ENCODE measurements at regions not wholly inside any gene's neighbourhood (a gene's known extent, or its start where the extent isn't known, plus 50 kb on each side); places are given as distances from the start of the nearest gene placed in this dataset.
"Not testable (repeated sequence)": the region's sequence is repeated elsewhere in the genome, so short reads cannot be mapped to it uniquely, and the experiment has no call there.

DNA sequence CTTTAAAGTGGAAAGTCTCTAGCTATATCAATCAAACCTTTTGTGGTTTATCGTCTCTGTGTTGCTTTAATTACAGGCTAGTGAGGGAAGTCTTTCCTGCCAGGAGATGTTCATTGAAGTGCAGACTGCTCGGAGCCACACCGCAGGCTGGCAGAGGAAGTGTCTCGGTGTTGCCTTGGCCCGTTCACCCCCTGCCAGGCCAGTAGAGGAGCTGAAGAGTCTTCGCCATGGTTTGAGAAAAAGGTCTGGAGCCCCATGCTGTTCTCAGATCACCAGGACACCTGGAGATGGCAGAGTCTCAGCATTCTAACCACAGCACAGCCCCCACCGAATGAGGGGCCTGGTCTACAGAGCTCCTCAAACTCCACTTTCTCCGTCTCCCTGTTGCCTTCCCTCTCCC is 275.9 kb upstream of the PLPP4 start:
- intact Hi-C loops (cut with DNase I): no loop called here
- no peak for DNase-seq

DNA sequence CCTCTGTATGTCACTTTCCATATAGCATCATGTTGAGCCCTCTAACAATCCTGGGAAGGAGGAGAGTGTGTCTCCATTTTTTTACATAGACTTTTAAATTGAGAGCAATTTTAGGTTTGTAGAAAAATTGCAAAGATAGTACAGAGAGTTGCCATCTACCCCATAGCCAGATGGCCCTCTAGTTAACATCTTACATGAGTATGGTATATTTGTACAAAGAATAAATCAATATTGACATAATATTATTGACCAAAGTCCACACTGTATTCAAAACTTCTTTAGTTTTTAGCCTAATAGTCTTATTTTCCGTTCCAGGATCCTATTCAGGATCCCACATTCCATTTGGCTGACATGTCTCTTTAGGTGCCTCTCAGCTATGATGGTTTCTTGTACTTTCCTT is 274.6 kb upstream of the PLPP4 start:
- intact Hi-C loops (cut with DNase I): no loop called here
- DNase-seq: no peak

DNA sequence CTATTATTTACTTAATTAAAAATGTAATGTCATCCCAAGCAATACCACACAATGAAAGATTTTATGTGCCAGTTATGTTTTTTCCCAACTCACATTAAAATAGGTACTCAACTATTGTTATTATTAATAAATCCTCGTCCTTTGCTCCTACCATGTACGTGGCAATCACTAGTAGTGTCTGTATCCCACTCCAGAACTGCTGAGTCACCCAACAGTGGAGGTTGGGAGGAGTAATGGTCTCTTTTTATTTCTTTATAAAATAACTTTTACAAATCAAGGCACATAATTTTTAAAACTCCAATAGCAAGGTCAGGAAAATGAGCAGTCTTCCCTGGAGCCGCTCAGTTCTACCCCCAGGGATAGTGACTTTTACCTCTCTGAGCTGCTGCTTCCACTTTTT is 273.5 kb upstream of the PLPP4 start:
- DNase-seq: no peak
- intact Hi-C loops (cut with DNase I): no loop called here

DNA sequence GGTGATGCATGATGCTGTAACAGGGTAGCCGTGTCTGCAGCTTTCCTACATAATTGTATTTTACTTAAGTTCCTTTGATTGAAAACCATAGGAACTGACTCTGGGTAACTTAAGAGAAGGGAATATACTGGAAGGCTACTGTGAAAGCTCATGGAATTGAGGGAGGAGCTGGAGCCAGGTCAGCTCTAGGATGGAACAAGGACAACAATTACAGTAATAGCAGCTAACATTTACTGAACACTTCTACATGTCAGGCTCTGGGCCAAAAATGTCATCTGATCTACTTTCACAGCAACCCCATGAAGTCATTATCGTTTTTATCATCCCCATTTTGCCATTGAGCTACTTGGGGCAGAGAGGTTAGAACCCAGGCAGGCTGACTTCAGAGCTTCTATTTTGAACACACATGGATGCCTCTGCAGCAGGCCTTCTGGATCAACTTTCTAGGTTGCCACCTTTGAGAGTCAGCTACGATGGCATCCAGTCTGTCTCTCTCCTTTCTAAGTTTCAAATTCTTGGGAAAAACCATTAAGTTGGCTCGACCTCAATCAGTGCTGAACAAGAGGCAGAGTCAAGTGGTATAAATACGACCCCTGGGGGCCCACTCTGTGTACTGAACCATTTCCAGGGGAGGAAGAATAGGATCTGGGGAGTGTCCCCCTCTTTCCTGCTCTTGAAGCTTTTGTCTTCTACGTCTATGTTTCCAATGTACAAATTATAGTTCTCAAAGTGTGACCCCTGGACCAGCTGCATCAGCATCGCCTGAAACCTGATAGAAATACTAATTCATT is 272.3 kb upstream of the PLPP4 start:
- intact Hi-C loops (cut with DNase I): no loop called here
- no peak for DNase-seq

DNA sequence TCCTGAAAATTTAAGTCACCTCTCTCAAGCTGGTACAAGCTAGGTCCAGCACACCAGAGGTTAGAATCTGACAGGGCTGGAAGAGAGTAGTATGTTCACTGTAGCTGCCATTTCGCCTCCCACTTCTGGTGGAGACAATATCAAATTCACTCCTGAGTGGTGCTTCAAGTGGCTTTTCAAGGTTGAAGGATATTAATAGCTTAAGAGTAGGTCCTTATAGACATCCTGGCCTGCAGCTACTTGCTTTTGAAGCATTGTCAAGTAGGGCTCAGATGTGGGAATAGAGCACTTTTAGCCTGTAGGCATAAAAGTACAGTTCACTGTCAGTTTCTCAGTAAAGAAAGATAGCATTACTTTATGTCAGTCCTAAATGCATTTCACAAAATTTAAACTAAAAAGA is 270.5 kb upstream of the PLPP4 start:
- intact Hi-C loops (cut with DNase I): no loop called here
- DNase-seq: no peak

DNA sequence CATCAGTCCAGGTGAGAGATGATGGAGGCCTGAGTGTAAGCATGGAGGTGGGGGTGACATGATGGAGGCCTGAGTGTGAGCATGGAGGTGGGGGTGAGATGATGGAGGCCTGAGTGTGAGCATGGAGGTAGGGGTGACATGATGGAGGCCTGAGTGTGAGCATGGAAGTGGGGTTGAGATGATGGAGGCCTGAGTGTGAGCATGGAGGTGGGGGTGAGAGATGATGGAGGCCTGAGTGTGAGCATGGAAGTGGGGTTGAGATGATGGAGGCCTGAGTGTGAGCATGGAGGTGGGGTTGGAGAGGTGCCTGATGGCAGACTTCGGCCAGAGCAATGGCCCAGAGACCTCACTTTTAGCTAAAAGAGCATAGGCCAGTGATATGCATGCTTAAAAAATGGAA is 269.9 kb upstream of the PLPP4 start:
- DNase-seq; intact Hi-C loops (cut with DNase I): not testable (repeated sequence)

DNA sequence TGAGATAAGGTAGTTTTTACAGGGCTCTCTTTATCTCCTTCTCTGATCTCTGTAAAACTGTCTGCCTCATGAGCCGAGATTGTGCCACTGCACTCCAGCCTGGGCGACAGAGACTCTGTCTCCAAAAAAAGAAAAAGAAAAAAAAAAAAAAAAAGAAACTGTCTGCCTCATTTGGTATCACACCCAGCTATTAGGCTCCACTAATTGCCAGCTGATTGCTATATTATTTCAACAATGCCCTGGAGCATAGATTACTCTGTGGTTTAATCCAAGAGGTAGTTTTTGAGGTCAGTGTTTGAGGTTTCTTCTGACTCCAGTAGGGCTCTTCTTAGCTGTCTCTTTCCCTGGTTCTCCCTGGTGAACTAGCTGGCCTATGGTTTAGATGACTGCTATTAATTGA is 268.1 kb upstream of the PLPP4 start:
- no peak for DNase-seq
- intact Hi-C loops (cut with DNase I): no loop called here

DNA sequence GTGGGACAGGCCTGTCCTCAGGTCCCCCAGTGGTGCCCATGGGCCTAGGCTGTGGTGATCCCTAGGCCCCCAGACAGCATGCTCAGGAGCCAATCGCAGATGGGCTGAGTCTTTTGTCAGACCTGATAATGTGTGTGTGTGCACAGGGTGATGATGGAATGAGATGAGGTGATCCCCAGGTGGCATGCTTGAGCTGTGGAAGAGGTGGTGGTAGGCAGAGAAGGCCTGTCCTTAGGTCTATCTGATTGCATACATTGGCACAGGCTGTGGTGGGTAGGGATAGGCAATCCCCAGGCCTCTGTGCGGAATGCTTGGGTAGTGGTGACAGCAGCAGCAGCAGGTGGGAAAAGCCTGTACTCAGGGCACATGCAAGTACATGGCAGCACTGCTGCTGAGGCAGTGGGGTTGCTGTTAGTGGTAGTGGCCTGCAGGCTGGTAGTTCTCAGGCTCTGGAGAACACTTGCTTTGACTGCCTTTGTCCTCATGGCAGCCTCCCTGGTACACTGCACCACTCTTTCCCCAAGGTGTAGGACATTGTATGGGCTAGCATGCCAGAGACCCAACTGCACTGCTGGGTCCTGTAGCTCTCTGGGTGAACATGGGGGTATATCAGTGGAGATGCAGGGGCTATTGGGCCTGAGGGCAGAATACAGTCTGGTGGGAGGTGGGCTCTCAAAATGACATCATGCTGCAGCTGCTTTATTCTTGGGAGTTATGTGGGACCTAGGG is 260.9 kb upstream of the PLPP4 start:
- intact Hi-C loops (cut with DNase I): no loop called here
- no peak for DNase-seq

DNA sequence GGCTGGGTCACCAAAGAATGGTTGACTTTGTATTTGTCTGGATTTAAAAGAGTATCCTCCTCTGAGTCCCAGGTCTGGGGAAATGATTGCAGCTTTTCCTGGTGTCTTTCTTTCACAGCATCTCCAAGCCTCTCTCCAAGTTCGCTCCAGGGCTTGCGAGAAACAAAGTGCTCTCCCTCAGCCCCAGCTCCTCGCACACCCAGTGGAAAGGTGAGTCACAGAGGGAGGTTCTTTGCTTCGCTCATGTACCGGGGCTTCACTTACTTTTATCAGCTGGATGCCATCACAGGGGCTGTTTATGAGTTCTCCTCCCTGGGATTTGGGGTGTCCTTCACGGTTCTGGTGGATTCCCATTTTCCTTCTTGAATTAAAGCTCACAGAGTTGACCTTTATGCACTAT is 252.2 kb upstream of the PLPP4 start:
- DNase-seq: no peak
- intact Hi-C loops (cut with DNase I): no loop called here

DNA sequence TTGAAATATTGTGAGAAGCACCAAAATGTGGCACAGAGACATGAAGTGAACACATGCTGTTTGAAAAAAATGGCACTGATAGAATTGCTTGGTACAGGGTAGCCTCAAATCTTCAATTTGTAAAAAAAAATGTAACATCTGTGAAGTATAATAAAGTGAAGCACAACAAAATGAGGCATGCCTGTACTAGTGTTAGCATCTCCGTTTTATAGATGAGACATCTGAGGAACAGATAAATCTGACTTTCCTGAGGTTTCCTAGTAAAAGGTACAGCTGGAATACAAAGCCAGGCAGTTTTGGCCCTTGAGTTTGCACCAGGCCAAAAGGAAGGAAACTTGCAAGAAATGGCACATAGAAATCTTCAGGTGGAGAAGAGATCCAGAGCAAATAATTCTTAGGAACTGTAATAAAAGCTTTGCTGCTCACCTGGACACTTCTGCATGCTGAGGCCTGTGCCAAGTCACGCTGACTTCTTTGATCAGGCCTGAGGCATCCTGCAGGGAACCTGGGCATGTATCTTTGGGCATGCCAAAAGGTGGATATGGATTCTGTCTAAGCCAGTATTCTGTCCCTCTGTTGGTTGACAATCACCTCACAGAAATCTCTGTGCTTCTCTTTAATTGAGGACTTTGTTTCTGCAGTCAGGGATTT is 251.5 kb upstream of the PLPP4 start:
- intact Hi-C loops (cut with DNase I): no loop called here
- no peak for DNase-seq

DNA sequence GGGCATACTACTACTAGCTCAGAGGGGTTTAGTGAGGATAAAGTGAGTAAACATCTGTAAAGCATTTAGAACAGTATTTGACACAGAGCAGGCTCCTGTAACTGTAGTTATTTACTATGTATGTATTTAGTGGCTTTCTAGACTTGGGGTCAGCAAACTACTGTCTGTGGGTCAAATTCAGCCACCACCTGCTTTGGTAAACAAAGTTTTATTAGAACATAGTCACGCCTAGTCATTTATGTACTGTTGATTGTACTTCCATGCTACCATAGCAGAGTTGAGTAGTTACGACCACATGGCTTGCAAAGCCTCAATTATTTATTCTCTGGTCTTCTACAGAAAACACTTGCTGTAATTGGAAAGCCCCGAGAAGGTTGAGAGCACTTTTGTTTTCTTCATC is 248.5 kb upstream of the PLPP4 start:
- DNase-seq: no peak
- intact Hi-C loops (cut with DNase I): no loop called here

DNA sequence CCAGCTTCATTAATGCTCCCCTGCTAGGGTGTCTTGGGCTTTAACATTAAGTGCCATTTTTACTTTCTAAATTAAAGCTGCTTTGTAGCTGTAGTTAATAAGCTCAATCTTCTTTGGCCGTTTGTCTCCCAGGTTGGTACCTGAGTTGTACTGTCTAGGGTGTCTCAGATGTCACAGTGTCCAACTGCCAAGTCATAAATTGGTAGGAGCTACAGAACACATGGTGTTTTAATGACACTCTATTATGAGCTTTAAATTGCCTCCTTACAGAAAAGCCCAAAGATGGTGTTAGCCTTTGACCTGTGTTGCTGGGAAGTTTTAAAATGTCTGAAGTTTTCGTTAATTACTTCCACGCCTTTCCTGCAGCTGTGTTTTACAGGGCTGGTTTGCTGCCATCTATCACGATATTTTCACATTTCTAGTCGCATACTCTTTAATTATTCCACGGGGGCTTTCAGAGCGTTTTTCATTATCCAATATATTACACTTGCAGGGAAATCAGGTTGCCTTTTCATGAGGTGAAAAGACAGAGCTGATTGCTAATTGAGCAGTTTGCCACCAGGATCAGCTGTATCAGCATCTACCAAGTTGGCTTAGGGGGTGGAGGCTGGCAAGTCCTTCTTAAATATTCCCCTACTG is 247.8 kb upstream of the PLPP4 start:
- no peak for DNase-seq
- intact Hi-C loops (cut with DNase I): no loop called here

DNA sequence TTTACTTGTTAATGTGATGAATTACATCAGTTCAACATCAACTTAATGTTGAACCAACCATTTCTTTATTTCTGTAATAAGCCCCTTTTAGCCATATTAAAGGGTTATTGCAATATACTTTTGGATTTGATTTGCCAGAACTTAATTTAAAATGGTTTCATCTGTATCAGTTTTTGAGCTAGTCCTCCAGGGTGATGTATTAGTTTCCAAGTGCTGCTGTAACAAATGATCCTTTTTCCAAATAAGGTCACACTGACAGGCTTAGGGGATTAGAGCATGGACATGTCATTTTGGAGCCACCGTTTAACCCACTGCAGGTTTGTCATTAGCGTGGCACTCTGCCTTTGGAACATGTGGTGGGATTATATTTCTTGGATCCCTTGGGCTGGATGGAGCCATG is 244.8 kb upstream of the PLPP4 start:
- intact Hi-C loops (cut with DNase I): no loop called here
- DNase-seq: no peak

DNA sequence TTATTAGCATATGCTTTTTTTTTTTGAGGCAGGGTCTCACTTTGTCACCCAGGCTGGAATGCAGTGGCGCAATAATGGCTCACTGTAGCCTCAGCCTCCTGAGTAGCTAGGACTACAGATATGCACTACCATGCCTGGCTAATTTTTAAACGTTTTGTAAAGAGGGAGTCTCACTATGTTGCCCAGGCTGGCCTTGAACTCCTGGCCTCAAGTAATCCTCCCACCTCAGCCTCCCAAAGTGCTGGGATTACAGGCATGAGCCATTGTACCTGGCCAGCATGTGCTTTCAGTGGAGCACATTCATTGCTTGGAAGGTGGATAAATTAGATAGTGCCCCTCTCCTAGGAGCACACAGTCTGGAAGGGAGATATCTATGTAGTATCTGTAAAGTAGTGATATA is 243.7 kb upstream of the PLPP4 start:
- intact Hi-C loops (cut with DNase I); DNase-seq: not testable (repeated sequence)

DNA sequence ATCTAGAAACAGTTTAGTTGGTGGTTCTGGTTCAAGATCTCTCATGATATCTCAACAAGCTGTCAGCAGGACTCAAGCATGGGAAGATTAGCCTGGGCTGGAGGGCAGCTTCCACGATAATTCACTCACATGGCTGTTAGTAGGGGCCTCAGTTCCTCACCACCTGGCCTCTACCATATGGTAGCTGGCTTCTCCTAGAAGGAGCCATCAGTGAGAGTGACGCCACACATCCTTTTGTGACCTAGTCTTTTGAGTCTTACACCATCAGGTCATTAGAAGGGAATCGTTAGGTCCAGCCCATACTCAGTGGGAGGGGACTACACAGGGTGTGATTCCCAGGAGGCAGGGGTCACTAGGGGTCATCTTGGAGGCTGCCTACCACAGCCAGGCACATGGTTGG is 239.3 kb upstream of the PLPP4 start:
- DNase-seq: no peak
- intact Hi-C loops (cut with DNase I): no loop called here

DNA sequence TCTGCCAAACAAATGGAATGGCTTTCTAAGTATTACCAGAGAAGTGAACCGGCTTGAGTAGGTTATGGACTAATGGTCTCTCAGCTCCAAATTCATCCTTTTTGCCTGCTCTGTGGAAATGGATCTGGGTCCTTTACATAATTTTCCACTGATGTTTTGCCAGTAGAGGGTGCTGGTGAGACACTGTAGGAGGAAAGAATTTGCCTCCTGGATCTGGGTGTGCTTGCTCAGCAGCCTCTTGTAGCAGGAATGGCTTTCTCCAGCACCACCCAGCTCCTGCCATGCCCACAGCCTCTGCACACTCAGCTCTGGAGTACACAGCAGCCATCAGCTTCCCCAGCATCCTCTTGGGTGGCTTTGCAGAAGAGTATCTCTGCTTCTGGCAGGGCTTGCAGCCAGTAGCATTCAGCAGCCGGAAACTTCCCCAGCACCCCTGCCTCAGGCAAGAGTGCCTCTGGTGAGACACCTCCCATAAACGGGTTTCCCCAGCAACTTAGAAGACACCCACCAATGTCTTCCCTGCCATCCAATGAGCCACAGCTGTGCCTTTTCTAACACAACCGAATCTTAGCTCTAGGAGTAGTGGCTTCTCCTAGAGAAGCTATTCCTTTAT is 235.0 kb upstream of the PLPP4 start:
- DNase-seq: no peak
- intact Hi-C loops (cut with DNase I): no loop called here

DNA sequence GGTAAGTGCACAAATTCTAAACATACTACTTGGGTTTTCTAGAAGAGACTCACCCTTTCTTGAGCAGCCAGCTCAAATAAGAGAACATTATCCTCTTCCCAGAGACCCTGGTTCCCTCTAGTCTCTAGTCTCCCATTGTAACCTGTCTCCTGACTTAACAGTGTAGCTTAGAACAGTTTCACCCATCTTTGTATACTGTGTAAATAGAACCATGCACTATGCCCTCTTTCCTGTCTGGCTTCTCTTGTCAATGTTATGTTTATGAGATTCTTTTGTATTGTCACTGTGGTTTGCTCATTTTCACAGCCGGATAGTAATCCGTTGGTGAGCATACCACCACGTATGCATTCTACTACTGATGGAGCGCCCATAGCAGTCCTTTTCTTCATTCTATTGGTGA is 227.4 kb upstream of the PLPP4 start:
- intact Hi-C loops (cut with DNase I): no loop called here
- DNase-seq: no peak

DNA sequence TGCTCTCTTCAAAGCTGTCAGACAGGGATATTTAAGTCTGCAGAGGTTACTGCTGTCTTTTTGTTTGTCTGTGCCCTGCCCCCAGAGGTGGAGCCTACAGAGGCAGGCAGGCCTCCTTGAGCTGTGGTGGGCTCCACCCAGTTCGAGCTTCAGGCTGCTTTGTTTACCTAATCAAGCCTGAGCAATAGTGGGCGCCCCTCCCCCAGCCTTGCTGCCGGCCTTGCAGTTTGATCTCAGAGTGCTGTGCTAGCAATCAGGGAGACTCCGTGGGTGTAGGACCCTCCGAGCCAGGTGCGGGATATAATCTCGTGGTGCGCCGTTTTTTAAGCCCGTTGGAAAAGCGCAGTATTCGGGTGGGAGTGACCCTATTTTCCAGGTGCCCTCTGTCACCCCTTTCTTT is 217.3 kb upstream of the PLPP4 start:
- intact Hi-C loops (cut with DNase I); DNase-seq: not testable (repeated sequence)

DNA sequence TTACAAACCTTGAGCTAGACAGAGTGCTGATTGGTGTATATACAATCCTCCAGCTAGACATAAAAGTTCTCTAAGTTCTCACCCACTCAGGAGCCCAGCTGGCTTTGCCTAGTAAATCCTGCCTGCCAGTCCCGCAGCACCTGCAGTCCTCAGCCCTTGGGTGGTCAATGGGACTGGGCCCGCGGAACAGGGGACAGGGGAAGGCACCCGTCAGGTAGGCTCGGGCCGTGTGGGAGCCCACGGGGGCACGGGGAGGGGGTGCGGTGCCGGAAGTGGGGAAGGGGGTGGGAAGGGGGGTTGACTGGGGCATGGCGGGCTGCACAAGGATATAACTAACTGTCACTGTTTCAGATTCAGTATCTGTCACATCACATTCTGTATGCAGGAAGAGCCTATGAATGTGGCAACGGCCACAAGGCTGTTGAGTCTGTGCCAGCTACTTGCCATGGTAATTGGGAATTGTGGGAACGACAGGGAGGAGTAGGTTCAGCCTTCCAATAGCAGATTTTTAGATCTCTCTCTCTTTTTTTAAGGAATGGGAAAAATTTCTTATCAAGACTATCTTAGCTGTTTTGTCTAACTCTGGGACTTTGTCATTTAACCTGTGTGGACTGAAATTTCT is 205.1 kb upstream of the PLPP4 start:
- no peak for DNase-seq
- intact Hi-C loops (cut with DNase I): no loop called here
